Tibial nerve (tissue), 4 donors: ENCODE measurements at regions not wholly inside any gene's neighbourhood (a gene's known extent, or its start where the extent isn't known, plus 50 kb on each side); places are given as distances from the start of the nearest gene placed in this dataset.

Source experiments
- DNase-seq, 2 donors: peaks; one replicate each; pipeline ENCODE4 v3.0.0-alpha.2; 2019; ENCODE audit warnings: low spot score in 2 of 2
- H3K27ac ChIP-seq, 4 donors: fragments of 200-600 bp; sonication (generic) in 3 of 4; one replicate each; pipeline ENCODE4 v1.5.1; 2017 to 2019; ENCODE audit warnings: mild to moderate bottlenecking in 1 of 4
- H3K27me3 ChIP-seq, 2 donors: fragments of 200-600 bp; sonication (generic) in 1 of 2; one replicate each; pipeline versions ENCODE4 v1.5.1 to v1.6.0; 2017 to 2019
- H3K36me3 ChIP-seq, 3 donors: fragments of 200-600 bp; sonication (generic); one replicate each; pipeline ENCODE4 v1.5.1; 2018 to 2019
- H3K4me1 ChIP-seq, 4 donors: fragments of 200-600 bp; sonication (generic) in 3 of 4; one replicate each; pipeline ENCODE4 v1.5.1; 2017 to 2019
- H3K4me3 ChIP-seq, 4 donors: fragments of 200-600 bp; sonication (generic) in 3 of 4; one replicate each; pipeline ENCODE4 v1.5.1; 2017 to 2019; ENCODE audit warnings: mild to moderate bottlenecking in 1 of 4, moderate library complexity in 1 of 4
- H3K9me3 ChIP-seq, 4 donors: fragments of 200-600 bp; sonication (generic) in 3 of 4; one replicate each; pipeline ENCODE4 v1.5.1; 2017 to 2019
- EP300 ChIP-seq, 2 donors: sonication (generic); formaldehyde crosslinking; IDR thresholded peaks; one replicate each; pipeline ENCODE4 v1.6.1; 2017; ENCODE audit warnings: antibody characterized with exemption in 2 of 2, mild to moderate bottlenecking in 1 of 2
- POLR2A ChIP-seq, 2 donors: fragments of 450-650 bp; IDR thresholded peaks; one replicate each; pipeline ENCODE4 v1.6.1; 2017; ENCODE audit warnings: antibody characterized with exemption in 2 of 2, mild to moderate bottlenecking in 2 of 2, moderate library complexity in 2 of 2
- WGBS, 2 donors: methylation state at CpG; one replicate each; pipeline ENCODE4 v1.1.5; 2018; 5-methylcytosine and 5-hydroxymethylcytosine counted together
- TF ChIP-seq, protein P1 (sequence below), 5 experiments: fragments of 200-600 bp in 3 of 5; fragments of 450-650 bp in 2 of 5; sonication (generic) in 3 of 5; IDR thresholded peaks; one replicate each; pipeline ENCODE4 v1.5.1; 2016 to 2019; ENCODE audit warnings: antibody characterized with exemption in 5 of 5, mild to moderate bottlenecking in 3 of 5, moderate library complexity in 2 of 5

DNA sequence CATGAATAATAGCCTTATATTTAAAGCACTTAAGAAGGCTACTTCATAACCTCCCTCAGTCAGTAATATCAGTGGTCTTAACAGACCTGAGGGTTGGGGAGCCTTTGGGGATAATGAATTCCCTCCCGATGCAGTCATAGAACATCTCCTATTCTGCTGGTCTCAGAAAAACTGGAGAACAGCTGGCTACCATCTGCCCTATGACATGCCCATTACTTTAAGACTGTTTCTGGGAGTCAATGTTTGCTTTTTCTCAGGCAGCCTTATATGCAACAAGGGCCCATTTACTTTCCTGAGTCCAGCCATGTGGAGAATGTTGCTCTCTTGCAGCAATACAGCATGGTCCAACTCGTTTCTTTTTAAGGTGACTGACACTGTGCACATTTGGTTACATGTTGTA, 161.7 kb upstream of the PARP11 start:
- Histone ChIP-seq H3K27ac (no peak overlapping the region), H3K36me3 (no peaks in the 10 kb centered on the region), H3K9me3 (no peaks in the 10 kb centered on the region), H3K27me3 (no peaks in the 10 kb centered on the region), H3K4me1 (peaks cover 0 to 20% (median 9%) of the 10 kb centered on the region in 4 donors), H3K4me3 (no peak overlapping the region)
- DNase-seq = no peak
- TF ChIP-seq EP300 (IDR thresholded peaks at IDR 0.05) = no peak
- TF ChIP-seq POLR2A (IDR thresholded peaks at IDR 0.05) = no peak
- TF ChIP-seq, protein P1, sequence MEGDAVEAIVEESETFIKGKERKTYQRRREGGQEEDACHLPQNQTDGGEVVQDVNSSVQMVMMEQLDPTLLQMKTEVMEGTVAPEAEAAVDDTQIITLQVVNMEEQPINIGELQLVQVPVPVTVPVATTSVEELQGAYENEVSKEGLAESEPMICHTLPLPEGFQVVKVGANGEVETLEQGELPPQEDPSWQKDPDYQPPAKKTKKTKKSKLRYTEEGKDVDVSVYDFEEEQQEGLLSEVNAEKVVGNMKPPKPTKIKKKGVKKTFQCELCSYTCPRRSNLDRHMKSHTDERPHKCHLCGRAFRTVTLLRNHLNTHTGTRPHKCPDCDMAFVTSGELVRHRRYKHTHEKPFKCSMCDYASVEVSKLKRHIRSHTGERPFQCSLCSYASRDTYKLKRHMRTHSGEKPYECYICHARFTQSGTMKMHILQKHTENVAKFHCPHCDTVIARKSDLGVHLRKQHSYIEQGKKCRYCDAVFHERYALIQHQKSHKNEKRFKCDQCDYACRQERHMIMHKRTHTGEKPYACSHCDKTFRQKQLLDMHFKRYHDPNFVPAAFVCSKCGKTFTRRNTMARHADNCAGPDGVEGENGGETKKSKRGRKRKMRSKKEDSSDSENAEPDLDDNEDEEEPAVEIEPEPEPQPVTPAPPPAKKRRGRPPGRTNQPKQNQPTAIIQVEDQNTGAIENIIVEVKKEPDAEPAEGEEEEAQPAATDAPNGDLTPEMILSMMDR (IDR thresholded peaks at IDR 0.05) = no peak
- 40 to 45% methylated on average over 2 of the region's 2 CpGs for WGBS, 2 donors

- peaks cover 0 to 20% (median 9%) of the 10 kb centered on the region in 4 donors for H3K4me1 ChIP-seq
- no peaks in the 10 kb centered on the region for H3K9me3 ChIP-seq
- H3K36me3 ChIP-seq = no peaks in the 10 kb centered on the region
- TF ChIP-seq POLR2A (IDR thresholded peaks at IDR 0.05) (no peak), EP300 (IDR thresholded peaks at IDR 0.05) (no peak)
- TF ChIP-seq, protein P1 (IDR thresholded peaks at IDR 0.05) = no peak
- no peaks in the 10 kb centered on the region for H3K27me3 ChIP-seq
- WGBS, 2 donors = 61 to 69% methylated on average over 5 of the region's 5 CpGs
- H3K27ac ChIP-seq = no peak overlapping the region
- DNase-seq = no peak
- H3K4me3 ChIP-seq = no peak overlapping the region
These were observed 159.9 kb upstream of the PARP11 start for GRCh38 chr12:4032924-4033615.

GRCh38 chr12:4031703-4032291, 158.6 kb upstream of the PARP11 start:
- Histone ChIP-seq H3K36me3 (no peaks in the 10 kb centered on the region), H3K27ac (peak overlapping the region; percentile 74 to 97 (median 90)), H3K4me1 (peaks cover 0 to 25% (median 9%) of the 10 kb centered on the region in 4 donors), H3K9me3 (no peaks in the 10 kb centered on the region), H3K27me3 (no peaks in the 10 kb centered on the region), H3K4me3 (peak overlapping the region; percentile 34 to 68 (median 60))
- peak in 1 of 2 donors; percentile 25 for DNase-seq
- TF ChIP-seq POLR2A (IDR thresholded peaks at IDR 0.05) (no peak), EP300 (IDR thresholded peaks at IDR 0.05) (peak in 1 of 2 donors; percentile 1)
- TF ChIP-seq, protein P1 (IDR thresholded peaks at IDR 0.05) = no peak
- WGBS, 2 donors = 39 to 50% methylated on average over 30 of the region's 30 CpGs

DNA sequence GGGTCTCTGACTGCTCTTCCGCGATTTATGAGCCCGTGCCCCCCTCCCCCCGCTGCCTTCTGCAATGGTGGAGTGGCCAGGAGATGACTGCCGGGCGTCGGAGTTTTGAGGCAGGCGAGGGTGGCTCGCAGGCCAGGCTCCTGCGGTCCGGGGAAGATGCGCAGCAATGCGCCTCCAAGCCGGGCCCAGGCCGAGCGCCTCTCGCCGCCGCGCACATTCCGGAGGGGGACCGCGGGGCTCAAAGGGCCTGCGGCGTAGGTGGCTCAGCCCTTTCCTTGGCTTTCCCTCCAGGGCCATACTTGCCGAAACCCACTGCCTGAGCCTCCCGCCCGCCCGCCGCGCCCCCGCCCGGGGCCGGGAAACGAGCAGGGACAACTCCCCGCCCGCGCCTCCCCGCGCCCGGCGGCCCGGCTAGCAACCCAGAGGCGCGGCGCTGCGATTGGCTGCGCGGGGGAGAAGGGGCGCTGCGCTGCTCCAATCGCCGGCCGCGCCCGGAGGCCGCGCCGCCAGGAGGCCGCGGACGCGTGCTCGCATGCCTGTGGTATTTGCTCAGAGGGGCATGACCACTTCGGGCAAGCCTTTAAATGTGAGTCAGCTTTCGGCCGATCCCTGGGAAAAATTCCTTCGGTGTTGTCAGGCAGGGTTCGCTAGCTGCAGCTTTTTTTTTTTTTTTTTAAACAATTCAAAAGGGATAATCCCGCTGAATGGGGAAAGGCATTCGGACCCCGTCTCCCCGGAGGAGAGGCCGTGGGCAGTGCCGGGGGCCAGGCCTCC, 157.9 kb upstream of the PARP11 start:
- peak; percentile 77 to 90 for TF ChIP-seq POLR2A (IDR thresholded peaks at IDR 0.05)
- TF ChIP-seq, protein P1 (IDR thresholded peaks at IDR 0.05) = peak in 1 of 5 experiments; percentile 40
- peak; percentile 45 to 83 for TF ChIP-seq EP300 (IDR thresholded peaks at IDR 0.05)
- Histone ChIP-seq H3K36me3 (no peaks in the 10 kb centered on the region), H3K4me1 (peaks cover 0 to 31% (median 9%) of the 10 kb centered on the region in 4 donors), H3K27me3 (no peaks in the 10 kb centered on the region), H3K27ac (peak overlapping the region; percentile 87 to 97 (median 93)), H3K9me3 (no peaks in the 10 kb centered on the region), H3K4me3 (peak overlapping the region; percentile 43 to 68 (median 60))
- peak; percentile 77 for DNase-seq
- WGBS, 2 donors = 1 to 3% methylated on average over 36 to 69 of the region's 75 CpGs
